HEK293 (cell line): ENCODE measurements at regions not wholly inside any gene's neighbourhood (a gene's known extent, or its start where the extent isn't known, plus 50 kb on each side); places are given as distances from the start of the nearest gene placed in this dataset.

ENCODE experiments used
- HOXD13 ChIP-seq: sonication (generic); formaldehyde crosslinking; IDR thresholded peaks from 2 replicates; pipeline ENCODE4 v1.8.0; 2022; ENCODE audit warnings: missing genetic modification reagents, borderline replicate concordance
- YY2 ChIP-seq: fragments of 450-650 bp; formaldehyde crosslinking; IDR thresholded peaks from 2 replicates; pipeline ENCODE4 v1.5.1; 2016; ENCODE audit warnings: missing biosample characterization, missing genetic modification characterization
- ZBTB8A ChIP-seq: fragments of 450-650 bp; formaldehyde crosslinking; IDR thresholded peaks from 2 replicates; pipeline ENCODE4 v1.5.1; 2016; ENCODE audit warnings: missing biosample characterization, missing genetic modification characterization
- ZNF658 ChIP-seq: fragments of 450-650 bp; formaldehyde crosslinking; IDR thresholded peaks from 2 replicates; pipeline ENCODE4; 2016; ENCODE audit warnings: missing biosample characterization, missing genetic modification characterization
- ZSCAN30 ChIP-seq: fragments of 450-650 bp; IDR thresholded peaks from 2 replicates; pipeline ENCODE4 v1.5.1; 2018; ENCODE audit warnings: missing biosample characterization, mild to moderate bottlenecking, missing genetic modification characterization, moderate library complexity
- TF ChIP-seq, protein P1 (sequence below): fragments of 450-650 bp; formaldehyde crosslinking; IDR thresholded peaks from 2 replicates; pipeline ENCODE4 v1.5.1; 2016; ENCODE audit warnings: missing biosample characterization, missing genetic modification characterization
- TF ChIP-seq, protein P2 (sequence below): sonication (generic); formaldehyde crosslinking; IDR thresholded peaks from 2 replicates; pipeline ENCODE4 v1.8.1; 2022; ENCODE audit warnings: mild to moderate bottlenecking, moderate library complexity, missing genetic modification reagents
- TF ChIP-seq, protein P3 (sequence below): fragments of 450-650 bp; formaldehyde crosslinking; IDR thresholded peaks from 2 replicates; pipeline ENCODE4 v1.5.1; 2016; ENCODE audit warnings: missing biosample characterization, missing genetic modification characterization
- TF ChIP-seq, protein P4 (sequence below): fragments of 450-650 bp; IDR thresholded peaks from 2 replicates; pipeline ENCODE4 v1.5.1; 2018; ENCODE audit warnings: missing biosample characterization, mild to moderate bottlenecking, missing genetic modification characterization

DNA sequence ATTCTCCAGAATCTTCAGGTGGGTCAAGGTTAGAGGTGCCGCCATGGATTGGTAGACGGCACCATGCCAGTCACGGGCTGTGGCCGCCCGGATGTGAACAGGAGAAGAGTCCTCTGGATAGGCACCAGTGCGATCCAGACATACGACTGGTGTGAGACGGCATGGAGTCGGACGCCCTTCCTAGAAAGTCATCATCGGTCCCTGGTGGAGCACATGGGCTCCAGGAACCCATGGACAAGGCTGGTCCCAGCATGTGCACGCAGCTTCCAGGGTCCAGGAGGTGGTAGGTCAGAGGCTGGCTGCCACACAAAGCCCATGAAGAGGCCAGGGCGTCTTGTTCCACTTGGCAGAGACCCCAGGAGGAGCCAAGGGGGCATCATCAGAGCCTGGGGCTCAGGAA, 276.1 kb upstream of the LRRC3B start:
- TF ChIP-seq, protein P1, sequence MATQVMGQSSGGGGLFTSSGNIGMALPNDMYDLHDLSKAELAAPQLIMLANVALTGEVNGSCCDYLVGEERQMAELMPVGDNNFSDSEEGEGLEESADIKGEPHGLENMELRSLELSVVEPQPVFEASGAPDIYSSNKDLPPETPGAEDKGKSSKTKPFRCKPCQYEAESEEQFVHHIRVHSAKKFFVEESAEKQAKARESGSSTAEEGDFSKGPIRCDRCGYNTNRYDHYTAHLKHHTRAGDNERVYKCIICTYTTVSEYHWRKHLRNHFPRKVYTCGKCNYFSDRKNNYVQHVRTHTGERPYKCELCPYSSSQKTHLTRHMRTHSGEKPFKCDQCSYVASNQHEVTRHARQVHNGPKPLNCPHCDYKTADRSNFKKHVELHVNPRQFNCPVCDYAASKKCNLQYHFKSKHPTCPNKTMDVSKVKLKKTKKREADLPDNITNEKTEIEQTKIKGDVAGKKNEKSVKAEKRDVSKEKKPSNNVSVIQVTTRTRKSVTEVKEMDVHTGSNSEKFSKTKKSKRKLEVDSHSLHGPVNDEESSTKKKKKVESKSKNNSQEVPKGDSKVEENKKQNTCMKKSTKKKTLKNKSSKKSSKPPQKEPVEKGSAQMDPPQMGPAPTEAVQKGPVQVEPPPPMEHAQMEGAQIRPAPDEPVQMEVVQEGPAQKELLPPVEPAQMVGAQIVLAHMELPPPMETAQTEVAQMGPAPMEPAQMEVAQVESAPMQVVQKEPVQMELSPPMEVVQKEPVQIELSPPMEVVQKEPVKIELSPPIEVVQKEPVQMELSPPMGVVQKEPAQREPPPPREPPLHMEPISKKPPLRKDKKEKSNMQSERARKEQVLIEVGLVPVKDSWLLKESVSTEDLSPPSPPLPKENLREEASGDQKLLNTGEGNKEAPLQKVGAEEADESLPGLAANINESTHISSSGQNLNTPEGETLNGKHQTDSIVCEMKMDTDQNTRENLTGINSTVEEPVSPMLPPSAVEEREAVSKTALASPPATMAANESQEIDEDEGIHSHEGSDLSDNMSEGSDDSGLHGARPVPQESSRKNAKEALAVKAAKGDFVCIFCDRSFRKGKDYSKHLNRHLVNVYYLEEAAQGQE (tag by site-specific recombination): no peak
- TF ChIP-seq YY2 (no peak), ZBTB8A (tag by site-specific recombination) (no peak), ZNF658 (no peak), ZSCAN30 (no peak), HOXD13 (CRISPR knock-in tag) (no peak)
- TF ChIP-seq, protein P2, sequence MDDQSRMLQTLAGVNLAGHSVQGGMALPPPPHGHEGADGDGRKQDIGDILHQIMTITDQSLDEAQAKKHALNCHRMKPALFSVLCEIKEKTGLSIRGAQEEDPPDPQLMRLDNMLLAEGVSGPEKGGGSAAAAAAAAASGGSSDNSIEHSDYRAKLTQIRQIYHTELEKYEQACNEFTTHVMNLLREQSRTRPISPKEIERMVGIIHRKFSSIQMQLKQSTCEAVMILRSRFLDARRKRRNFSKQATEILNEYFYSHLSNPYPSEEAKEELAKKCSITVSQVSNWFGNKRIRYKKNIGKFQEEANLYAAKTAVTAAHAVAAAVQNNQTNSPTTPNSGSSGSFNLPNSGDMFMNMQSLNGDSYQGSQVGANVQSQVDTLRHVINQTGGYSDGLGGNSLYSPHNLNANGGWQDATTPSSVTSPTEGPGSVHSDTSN (CRISPR knock-in tag): no peak
- TF ChIP-seq, protein P3, sequence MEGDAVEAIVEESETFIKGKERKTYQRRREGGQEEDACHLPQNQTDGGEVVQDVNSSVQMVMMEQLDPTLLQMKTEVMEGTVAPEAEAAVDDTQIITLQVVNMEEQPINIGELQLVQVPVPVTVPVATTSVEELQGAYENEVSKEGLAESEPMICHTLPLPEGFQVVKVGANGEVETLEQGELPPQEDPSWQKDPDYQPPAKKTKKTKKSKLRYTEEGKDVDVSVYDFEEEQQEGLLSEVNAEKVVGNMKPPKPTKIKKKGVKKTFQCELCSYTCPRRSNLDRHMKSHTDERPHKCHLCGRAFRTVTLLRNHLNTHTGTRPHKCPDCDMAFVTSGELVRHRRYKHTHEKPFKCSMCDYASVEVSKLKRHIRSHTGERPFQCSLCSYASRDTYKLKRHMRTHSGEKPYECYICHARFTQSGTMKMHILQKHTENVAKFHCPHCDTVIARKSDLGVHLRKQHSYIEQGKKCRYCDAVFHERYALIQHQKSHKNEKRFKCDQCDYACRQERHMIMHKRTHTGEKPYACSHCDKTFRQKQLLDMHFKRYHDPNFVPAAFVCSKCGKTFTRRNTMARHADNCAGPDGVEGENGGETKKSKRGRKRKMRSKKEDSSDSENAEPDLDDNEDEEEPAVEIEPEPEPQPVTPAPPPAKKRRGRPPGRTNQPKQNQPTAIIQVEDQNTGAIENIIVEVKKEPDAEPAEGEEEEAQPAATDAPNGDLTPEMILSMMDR (tag by site-specific recombination): no peak
- TF ChIP-seq, protein P4, sequence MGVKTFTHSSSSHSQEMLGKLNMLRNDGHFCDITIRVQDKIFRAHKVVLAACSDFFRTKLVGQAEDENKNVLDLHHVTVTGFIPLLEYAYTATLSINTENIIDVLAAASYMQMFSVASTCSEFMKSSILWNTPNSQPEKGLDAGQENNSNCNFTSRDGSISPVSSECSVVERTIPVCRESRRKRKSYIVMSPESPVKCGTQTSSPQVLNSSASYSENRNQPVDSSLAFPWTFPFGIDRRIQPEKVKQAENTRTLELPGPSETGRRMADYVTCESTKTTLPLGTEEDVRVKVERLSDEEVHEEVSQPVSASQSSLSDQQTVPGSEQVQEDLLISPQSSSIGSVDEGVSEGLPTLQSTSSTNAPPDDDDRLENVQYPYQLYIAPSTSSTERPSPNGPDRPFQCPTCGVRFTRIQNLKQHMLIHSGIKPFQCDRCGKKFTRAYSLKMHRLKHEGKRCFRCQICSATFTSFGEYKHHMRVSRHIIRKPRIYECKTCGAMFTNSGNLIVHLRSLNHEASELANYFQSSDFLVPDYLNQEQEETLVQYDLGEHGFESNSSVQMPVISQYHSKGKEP (tag by site-specific recombination): no peak
